ENCODE measurements at regions not wholly inside any gene's neighbourhood (a gene's known extent, or its start where the extent isn't known, plus 50 kb on each side); places are given as distances from the start of the nearest gene placed in this dataset.

- Histone ChIP-seq H3K9ac (ENCODE audit: low read length) (no peak overlapping the region), H3K4me3 (ENCODE audit: low read depth, low read length, poor library complexity, severe bottlenecking) (no peak overlapping the region), H3K9me2 (ENCODE audit: low read depth, low read length) (no peaks in the 10 kb centered on the region), H3K79me2 (ENCODE audit: insufficient read depth, low read length) (no peaks in the 10 kb centered on the region), H4K20me1 (ENCODE audit: insufficient read depth, low read length) (no peaks in the 10 kb centered on the region), H3K9me3 (ENCODE audit: low read length) (no peaks in the 10 kb centered on the region), H3K4me2 (ENCODE audit: low read length) (no peak overlapping the region), H3K27ac (ENCODE audit: low read depth, low read length, poor library complexity, severe bottlenecking) (no peak overlapping the region), H2AFZ (ENCODE audit: low read length) (no peak overlapping the region), H3F3A (ENCODE audit: insufficient read depth, low read length) (no peaks in the 10 kb centered on the region), H3K27me3 (ENCODE audit: insufficient read depth, low read length) (no peaks in the 10 kb centered on the region), H3K4me1 (ENCODE audit: insufficient read depth, low read length, severe bottlenecking) (no peaks in the 10 kb centered on the region), H3K36me3 (ENCODE audit: insufficient read depth, low read length) (no peaks in the 10 kb centered on the region)
- TF ChIP-seq CTCF (IDR thresholded peaks at IDR 0.05; ENCODE audit: low read length) (no peak), EZH2 (IDR thresholded peaks at IDR 0.05; ENCODE audit: borderline replicate concordance, low read length) (no peak)
These were observed 70.3 kb upstream of the SOX14 start for GRCh38 chr3:137693791-137694190.

GRCh38 chr3:137694836-137695235, 69.3 kb upstream of the SOX14 start:
- no peaks in the 10 kb centered on the region for H3K9me3 ChIP-seq (ENCODE audit: low read length)
- no peak overlapping the region for H3K27ac ChIP-seq (ENCODE audit: low read depth, low read length, poor library complexity, severe bottlenecking)
- H4K20me1 ChIP-seq (ENCODE audit: insufficient read depth, low read length), result no peaks in the 10 kb centered on the region
- H3K9ac ChIP-seq (ENCODE audit: low read length), result no peak overlapping the region
- H3K4me3 ChIP-seq (ENCODE audit: low read depth, low read length, poor library complexity, severe bottlenecking), result no peak overlapping the region
- H3K4me2 ChIP-seq (ENCODE audit: low read length), result no peak overlapping the region
- no peaks in the 10 kb centered on the region for H3K36me3 ChIP-seq (ENCODE audit: insufficient read depth, low read length)
- H3K9me2 ChIP-seq (ENCODE audit: low read depth, low read length), result no peaks in the 10 kb centered on the region
- H3K4me1 ChIP-seq (ENCODE audit: insufficient read depth, low read length, severe bottlenecking), result no peaks in the 10 kb centered on the region
- H3K27me3 ChIP-seq (ENCODE audit: insufficient read depth, low read length), result no peaks in the 10 kb centered on the region
- H2AFZ ChIP-seq (ENCODE audit: low read length), result no peak overlapping the region
- H3F3A ChIP-seq (ENCODE audit: insufficient read depth, low read length), result no peaks in the 10 kb centered on the region
- H3K79me2 ChIP-seq (ENCODE audit: insufficient read depth, low read length), result no peaks in the 10 kb centered on the region
- TF ChIP-seq EZH2 (IDR thresholded peaks at IDR 0.05; ENCODE audit: borderline replicate concordance, low read length) (no peak), CTCF (IDR thresholded peaks at IDR 0.05; ENCODE audit: low read length) (no peak)

- no peak overlapping the region for H3K27ac ChIP-seq (ENCODE audit: low read depth, low read length, poor library complexity, severe bottlenecking)
- no peaks in the 10 kb centered on the region for H3K36me3 ChIP-seq (ENCODE audit: insufficient read depth, low read length)
- no peak for TF ChIP-seq EZH2 (IDR thresholded peaks at IDR 0.05; ENCODE audit: borderline replicate concordance, low read length)
- no peak for TF ChIP-seq CTCF (IDR thresholded peaks at IDR 0.05; ENCODE audit: low read length)
- H3K9me3 ChIP-seq (ENCODE audit: low read length), result no peaks in the 10 kb centered on the region
- no peaks in the 10 kb centered on the region for H3K79me2 ChIP-seq (ENCODE audit: insufficient read depth, low read length)
- H3F3A ChIP-seq (ENCODE audit: insufficient read depth, low read length), result no peaks in the 10 kb centered on the region
- H3K9me2 ChIP-seq (ENCODE audit: low read depth, low read length), result no peaks in the 10 kb centered on the region
- no peaks in the 10 kb centered on the region for H4K20me1 ChIP-seq (ENCODE audit: insufficient read depth, low read length)
- no peak overlapping the region for H3K4me2 ChIP-seq (ENCODE audit: low read length)
- H3K9ac ChIP-seq (ENCODE audit: low read length), result no peak overlapping the region
- H3K27me3 ChIP-seq (ENCODE audit: insufficient read depth, low read length), result no peaks in the 10 kb centered on the region
- H3K4me1 ChIP-seq (ENCODE audit: insufficient read depth, low read length, severe bottlenecking), result no peaks in the 10 kb centered on the region
- no peak overlapping the region for H2AFZ ChIP-seq (ENCODE audit: low read length)
- H3K4me3 ChIP-seq (ENCODE audit: low read depth, low read length, poor library complexity, severe bottlenecking), result no peak overlapping the region
These were observed 68.8 kb upstream of the SOX14 start for GRCh38 chr3:137695351-137695750.

Data from OCI-LY1 (cell line).